ENCODE measurements at regions not wholly inside any gene's neighbourhood (a gene's known extent, or its start where the extent isn't known, plus 50 kb on each side); places are given as distances from the start of the nearest gene placed in this dataset.

DNA sequence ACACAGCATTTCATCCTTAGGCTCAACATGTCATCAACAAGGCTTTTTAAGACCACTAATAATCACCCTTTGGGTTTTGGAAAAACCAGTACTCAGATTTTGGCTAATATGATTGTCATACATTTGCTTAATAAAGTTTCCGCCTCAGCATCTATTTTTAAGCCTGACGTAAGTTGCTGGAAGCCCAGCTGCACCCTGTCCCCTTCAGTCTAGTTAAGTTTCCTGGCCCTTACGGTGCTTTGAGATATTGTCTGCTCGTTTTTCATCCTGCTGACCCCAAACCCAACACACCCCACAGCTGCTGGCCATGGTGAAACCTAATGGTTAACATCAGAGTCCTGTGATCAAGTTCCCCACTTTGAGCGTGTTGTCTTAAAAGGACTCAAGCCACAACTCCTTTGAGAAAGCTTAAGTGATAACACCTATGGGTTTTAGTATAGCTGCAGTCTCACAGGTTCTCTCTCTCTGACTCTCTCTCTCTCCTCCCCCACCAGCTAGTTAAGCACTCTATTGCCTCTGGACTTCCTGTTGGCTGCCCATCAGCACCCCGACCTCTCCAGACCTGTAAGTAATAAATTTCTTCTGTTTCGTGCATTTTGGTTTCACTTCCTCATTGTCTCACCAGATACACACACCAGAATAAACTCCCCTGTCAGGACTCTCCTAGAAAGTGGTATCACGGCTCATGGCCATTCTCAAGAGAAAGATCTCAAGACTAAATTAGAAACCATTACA, 802.0 kb downstream of the C6orf118 start:
- TF ChIP-seq CTCF (IDR thresholded peaks at IDR 0.05; ENCODE audit: insufficient read depth, low read depth, low read length, missing control alignments), result no peak
- DNase-seq (ENCODE audit: low read depth), result peak; percentile 89
- no peak overlapping the region for H3K4me3 ChIP-seq (ENCODE audit: low read depth, low read length)

DNA sequence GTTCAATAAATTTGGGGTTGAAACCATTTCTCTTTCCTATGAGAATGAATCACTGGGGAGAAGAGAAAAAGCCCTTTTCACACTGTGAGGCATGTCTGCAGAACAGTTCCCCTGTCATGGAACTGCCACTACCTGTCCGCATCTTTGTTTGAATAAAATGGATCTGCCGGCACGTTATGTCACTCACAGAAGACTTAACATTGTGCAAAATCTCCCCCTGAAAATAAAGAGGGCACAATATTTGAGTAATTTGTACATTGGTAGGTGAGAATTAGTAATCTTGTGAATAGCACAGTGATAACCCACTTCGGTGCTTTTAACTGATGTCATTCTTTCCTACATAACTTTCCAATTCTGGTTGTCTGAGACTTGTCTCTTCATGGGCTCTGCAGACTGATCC, 804.0 kb downstream of the C6orf118 start:
- no peak overlapping the region for H3K4me3 ChIP-seq (ENCODE audit: low read depth, low read length)
- no peak for TF ChIP-seq CTCF (IDR thresholded peaks at IDR 0.05; ENCODE audit: insufficient read depth, low read depth, low read length, missing control alignments)
- DNase-seq (ENCODE audit: low read depth), result peak; percentile 3

DNA sequence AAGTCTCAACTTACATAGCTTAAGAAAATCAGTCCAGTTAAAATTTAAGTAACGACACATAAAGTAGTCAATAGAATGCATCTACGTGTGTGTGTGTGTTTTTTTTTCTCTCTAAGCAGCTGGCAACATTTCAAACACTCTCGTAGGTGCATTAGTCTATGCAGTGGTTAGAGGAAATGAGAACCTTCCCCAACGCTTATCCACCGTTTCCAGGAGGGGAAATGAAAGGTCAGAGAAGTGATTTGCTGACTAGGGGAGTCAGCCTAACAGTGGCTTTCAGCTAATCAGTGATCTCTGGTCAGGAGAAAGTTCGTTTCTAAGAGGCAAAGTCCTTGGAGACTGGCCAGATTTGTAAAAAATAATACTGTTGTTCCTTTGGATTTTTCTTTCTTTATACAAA, 806.6 kb downstream of the C6orf118 start:
- no peak for TF ChIP-seq CTCF (IDR thresholded peaks at IDR 0.05; ENCODE audit: insufficient read depth, low read depth, low read length, missing control alignments)
- DNase-seq (ENCODE audit: low read depth), result peak; percentile 35
- no peak overlapping the region for H3K4me3 ChIP-seq (ENCODE audit: low read depth, low read length)

DNA sequence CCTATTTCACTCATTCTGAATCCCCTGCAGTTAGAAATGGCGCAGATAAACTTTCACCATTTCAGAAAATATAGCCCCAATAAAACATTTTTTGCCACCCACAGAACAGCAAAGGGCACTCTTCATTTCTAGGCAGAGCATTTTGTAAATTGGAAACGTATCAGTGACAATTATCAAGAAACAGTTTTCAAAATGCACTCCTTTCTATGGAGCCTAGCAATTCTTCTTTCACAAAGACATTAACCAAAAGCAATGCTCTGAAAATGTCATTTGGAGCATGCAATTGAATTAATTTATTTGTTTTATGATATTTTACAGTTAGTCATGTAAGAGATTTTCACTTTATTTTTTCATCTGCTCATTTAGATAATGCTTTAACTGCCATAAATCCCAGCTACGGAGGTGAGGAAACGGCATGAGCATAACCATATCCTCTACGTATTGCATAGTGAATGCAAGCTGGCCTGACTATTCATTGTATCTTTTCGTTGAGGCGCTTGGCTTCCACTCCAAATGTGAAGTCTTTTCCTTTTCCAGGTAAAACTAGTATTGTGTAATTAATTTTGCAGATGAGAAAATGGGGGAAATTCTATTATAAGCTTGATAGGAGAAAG, 813.4 kb downstream of the C6orf118 start:
- no peak overlapping the region for H3K4me3 ChIP-seq (ENCODE audit: low read depth, low read length)
- no peak for DNase-seq (ENCODE audit: low read depth)
- TF ChIP-seq CTCF (IDR thresholded peaks at IDR 0.05; ENCODE audit: insufficient read depth, low read depth, low read length, missing control alignments), result no peak

DNA sequence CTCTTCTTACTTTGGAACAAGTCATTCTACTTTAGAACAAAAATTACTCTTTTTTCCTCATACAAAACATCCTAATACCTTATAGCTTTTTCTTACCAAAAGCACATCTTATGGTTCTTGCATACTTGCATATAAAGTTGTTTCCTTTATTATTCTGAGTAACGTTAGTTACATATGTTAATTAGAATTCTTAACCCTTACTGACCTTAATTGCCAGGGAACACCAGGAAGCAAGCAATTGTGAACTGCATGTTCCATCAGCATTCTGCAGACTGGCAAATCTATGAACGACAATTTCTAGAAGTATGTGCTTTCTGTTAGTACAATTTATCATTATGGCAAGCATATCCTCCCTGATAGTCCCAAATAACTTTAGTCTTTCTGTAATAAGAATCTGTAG, 831.0 kb downstream of the C6orf118 start:
- no peak for DNase-seq (ENCODE audit: low read depth)
- no peak overlapping the region for H3K4me3 ChIP-seq (ENCODE audit: low read depth, low read length)

GRCh38 chr6:164477790-164478189, 831.6 kb downstream of the C6orf118 start:
- TF ChIP-seq CTCF (IDR thresholded peaks at IDR 0.05; ENCODE audit: insufficient read depth, low read depth, low read length, missing control alignments), result no peak
- peak; percentile 9 for DNase-seq (ENCODE audit: low read depth)
- H3K4me3 ChIP-seq (ENCODE audit: low read depth, low read length), result no peak overlapping the region

More for the DNA sequence above, 831.0 kb downstream of the C6orf118 start:
- TF ChIP-seq CTCF (IDR thresholded peaks at IDR 0.05; ENCODE audit: insufficient read depth, low read depth, low read length, missing control alignments), result no peak
